AG04449 (cell line): ENCODE measurements at regions not wholly inside any gene's neighbourhood (a gene's known extent, or its start where the extent isn't known, plus 50 kb on each side); places are given as distances from the start of the nearest gene placed in this dataset.

Source experiments
- CTCF ChIA-PET: fragments of 350-600 bp; formaldehyde crosslinking; extraction: SDS; loops from one replicate; lab custom pipeline; 2021; ENCODE audit warnings: antibody characterized with exemption; lab: Yijun Ruan, JAX
- POLR2A ChIA-PET: fragments of 400-600, 350-600 bp; formaldehyde crosslinking; extraction: SDS; loops from one replicate; lab custom pipeline; 2020; ENCODE audit warnings: antibody characterized with exemption, inconsistent platforms; lab: Yijun Ruan, JAX
- DNase-seq: peaks from one replicate; pipeline ENCODE4 v3.0.0-alpha.2; 2010; ENCODE audit warnings: low read depth, low spot score
- H3K4me3 ChIP-seq: 2 replicates; pipeline ENCODE4 v1.5.1; 2011; ENCODE audit warnings: low read depth, mild to moderate bottlenecking, control low read depth, low read length
- CTCF ChIP-seq: IDR thresholded peaks from one replicate; pipeline ENCODE4 v1.5.1; 2011; ENCODE audit warnings: mild to moderate bottlenecking, moderate library complexity, low read length, control low read depth, inconsistent platforms; ENCODE audit not compliant: insufficient read depth; ENCODE audit errors: missing control alignments

- CTCF ChIA-PET, result no interaction called here
- DNase-seq, result no peak
- H3K4me3 ChIP-seq, result no peak overlapping the region
- POLR2A ChIA-PET, result no interaction called here
- TF ChIP-seq CTCF, result no peak
Measured at GRCh38 chr20:60820918-60821317, 431.1 kb upstream of the CDH4 start.

- ChIA-PET CTCF (no interaction called here), POLR2A (no interaction called here)
- no peak for DNase-seq
- no peak overlapping the region for H3K4me3 ChIP-seq
- TF ChIP-seq CTCF, result no peak
Measured at GRCh38 chr20:60822699-60823607, 429.1 kb upstream of the CDH4 start.

- DNase-seq, result no peak
- no peak for TF ChIP-seq CTCF
- ChIA-PET CTCF (no interaction called here), POLR2A (no interaction called here)
- no peak overlapping the region for H3K4me3 ChIP-seq
Measured at GRCh38 chr20:60835876-60836275, 416.2 kb upstream of the CDH4 start.

- ChIA-PET CTCF (no interaction called here), POLR2A (no interaction called here)
- no peak for TF ChIP-seq CTCF
- DNase-seq, result no peak
- H3K4me3 ChIP-seq, result no peak overlapping the region
Measured at GRCh38 chr20:60837173-60837770, 414.8 kb upstream of the CDH4 start.

GRCh38 chr20:60838297-60838696, 413.8 kb upstream of the CDH4 start:
- CTCF ChIA-PET, result interaction anchor here (0.6 to 1.0 kb wide), 3 partner anchors 14 to 391 kb away, joined by 3 to 4 read pairs (median 3); no protein-coding TSS in a partner anchor
- no peak overlapping the region for H3K4me3 ChIP-seq
- DNase-seq, result no peak
- no peak for TF ChIP-seq CTCF
- POLR2A ChIA-PET, result no interaction called here

- no peak for DNase-seq
- no peak overlapping the region for H3K4me3 ChIP-seq
- CTCF ChIA-PET, result no interaction called here
- no peak for TF ChIP-seq CTCF
- POLR2A ChIA-PET, result no interaction called here
Measured at GRCh38 chr20:60840971-60841370, 411.1 kb upstream of the CDH4 start.
